Activated CD4-positive, alpha-beta T cell treated with anti-CD3 and anti-CD28 coated beads, Interleukin-2, amount 50 U/mL, for 48 hours (primary cell): ENCODE measurements at regions not wholly inside any gene's neighbourhood (a gene's known extent, or its start where the extent isn't known, plus 50 kb on each side); places are given as distances from the start of the nearest gene placed in this dataset.

Source experiments
- DNase-seq, 2 experiments: peaks; one replicate each; pipeline ENCODE4 v3.0.0-alpha.2; 2020

DNA sequence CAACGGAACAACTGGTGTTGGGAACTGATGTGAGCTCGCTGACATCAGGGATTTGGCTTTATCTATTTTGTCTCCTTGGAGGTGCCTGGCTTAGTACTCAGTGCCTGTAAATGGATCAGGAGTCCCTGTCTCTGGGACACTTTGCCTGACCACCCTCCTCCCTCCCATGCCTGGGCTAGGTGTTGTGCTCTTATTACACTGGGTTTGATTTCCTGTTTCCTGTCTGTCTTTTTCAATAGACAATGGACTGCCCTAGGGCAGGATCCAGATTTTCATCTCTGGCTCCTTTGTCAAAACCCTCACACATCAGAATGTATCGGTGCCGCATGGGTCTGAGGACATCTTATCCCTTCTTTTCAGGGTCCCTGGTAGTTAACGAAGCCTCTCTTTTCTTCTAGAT lies 223.6 kb upstream of the ASIC2 start:
- DNase-seq: no peak

- no peak for DNase-seq
Measured at GRCh38 chr17:33517746-33518145, 224.7 kb upstream of the ASIC2 start.

DNA sequence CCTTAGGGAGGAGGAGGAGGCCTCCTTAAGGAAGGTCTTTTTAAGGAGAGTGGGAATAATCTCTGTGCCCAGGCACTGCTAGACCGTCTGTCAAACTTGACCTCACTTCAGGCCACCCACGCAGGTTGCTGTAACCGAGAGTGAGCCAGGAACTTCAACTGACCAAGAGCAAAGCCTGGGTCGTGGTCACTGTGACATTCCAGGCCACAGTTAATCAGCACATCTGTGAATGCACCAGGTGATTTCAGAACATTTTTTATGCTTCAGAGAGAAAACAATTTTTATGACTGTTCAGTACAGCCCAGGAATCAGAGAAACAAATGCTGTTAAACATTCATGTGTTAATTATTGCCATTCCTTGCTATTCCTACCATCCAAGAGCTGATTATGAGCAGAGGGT lies 226.6 kb upstream of the ASIC2 start:
- no peak for DNase-seq

- DNase-seq: peak; percentile 58 to 66
Measured at GRCh38 chr17:33520426-33521330, 227.6 kb upstream of the ASIC2 start.

- peak; percentile 2 to 3 for DNase-seq
Measured at GRCh38 chr17:33521784-33522183, 228.7 kb upstream of the ASIC2 start.

GRCh38 chr17:33522623-33523022 lies 229.5 kb upstream of the ASIC2 start:
- DNase-seq: no peak

GRCh38 chr17:33523577-33523981 lies 230.5 kb upstream of the ASIC2 start:
- DNase-seq: no peak

GRCh38 chr17:33525186-33525585 lies 232.1 kb upstream of the ASIC2 start:
- DNase-seq: no peak

GRCh38 chr17:33526717-33527116 lies 233.6 kb upstream of the ASIC2 start:
- DNase-seq: no peak

- no peak for DNase-seq
Measured at GRCh38 chr17:33527290-33527689, 234.2 kb upstream of the ASIC2 start.

GRCh38 chr17:33528846-33529245 lies 235.8 kb upstream of the ASIC2 start:
- DNase-seq: no peak

GRCh38 chr17:33529816-33530215 lies 236.7 kb upstream of the ASIC2 start:
- DNase-seq: no peak

DNA sequence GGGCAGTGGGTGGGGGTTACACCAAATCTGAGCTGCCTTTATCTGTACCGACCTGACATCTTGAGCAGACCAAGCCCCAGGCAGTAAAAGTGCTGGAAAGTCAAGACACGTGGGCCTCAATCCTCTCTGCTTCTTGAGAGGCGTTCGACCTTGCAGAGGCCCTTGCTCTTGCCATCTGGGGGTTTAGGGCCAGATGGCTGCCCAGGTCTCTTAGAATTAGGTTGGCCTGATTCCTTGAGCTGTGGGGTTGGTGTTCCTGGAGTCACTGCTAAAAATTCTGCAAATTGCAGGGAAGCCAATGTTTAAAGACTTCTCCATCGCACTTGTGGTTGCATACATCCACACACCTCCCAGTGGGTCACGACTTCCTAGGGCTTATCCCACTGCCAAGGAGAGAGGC lies 238.2 kb upstream of the ASIC2 start:
- DNase-seq: no peak

DNA sequence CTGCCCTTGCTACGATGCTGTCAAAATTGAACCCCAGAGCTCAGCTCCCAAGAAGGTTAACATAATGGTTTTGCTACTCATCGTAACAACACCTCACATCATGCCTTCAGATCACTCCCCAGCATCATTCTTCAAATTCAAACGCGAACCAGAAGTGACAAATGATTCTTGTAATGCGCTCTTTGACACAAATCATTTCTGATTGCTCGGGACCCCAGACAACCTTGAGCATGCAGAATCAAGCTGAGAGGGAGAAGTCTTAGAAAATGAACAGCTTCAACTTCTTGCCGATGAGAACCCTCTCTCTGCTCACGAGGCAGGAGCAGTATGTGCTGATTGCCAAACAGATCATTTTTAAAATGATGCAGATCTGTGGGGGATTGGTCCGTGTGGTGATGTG lies 241.0 kb upstream of the ASIC2 start:
- no peak for DNase-seq

DNA sequence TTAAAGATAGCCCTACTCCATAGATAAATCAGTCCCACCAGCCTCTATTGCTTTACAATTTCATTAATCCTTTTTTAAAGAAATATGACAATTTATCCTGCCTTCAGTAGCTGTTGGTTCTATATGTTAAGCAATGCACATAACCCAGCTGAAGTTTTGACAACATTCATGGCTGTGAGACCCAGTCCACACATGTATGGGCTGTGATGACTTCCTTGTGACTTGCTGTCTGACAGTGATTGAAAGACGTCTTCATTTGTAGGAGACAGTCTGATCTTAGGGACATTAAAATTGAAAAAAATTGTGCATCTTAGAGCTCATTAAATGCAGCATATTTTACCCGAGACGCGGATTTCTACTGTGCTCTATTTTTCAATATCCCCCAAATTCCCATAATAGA lies 252.0 kb upstream of the ASIC2 start:
- DNase-seq: no peak

GRCh38 chr17:33550261-33550660 lies 257.2 kb upstream of the ASIC2 start:
- DNase-seq: no peak

GRCh38 chr17:33551075-33551474 lies 258.0 kb upstream of the ASIC2 start:
- DNase-seq: no peak

DNA sequence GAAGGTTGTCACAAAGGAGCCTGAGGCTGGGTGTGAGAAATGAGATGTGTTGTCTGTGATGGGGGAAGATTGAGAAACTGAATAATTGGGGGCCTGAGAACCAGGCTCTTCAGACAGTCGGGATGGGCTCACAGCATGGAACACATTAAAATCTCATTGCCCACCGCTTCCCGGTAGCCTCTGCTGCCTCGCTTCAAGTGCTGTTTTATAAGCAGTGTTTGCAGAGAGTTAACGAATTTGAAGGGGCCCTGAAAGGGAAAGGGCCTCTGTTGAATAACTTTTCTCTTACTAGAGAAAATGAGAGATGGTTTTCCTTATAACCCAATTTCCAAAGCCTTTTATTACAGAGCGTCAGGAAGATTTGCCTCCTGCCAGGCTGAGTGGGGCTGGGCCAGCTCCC lies 258.8 kb upstream of the ASIC2 start:
- no peak for DNase-seq

- no peak for DNase-seq
Measured at GRCh38 chr17:33560165-33560564, 267.1 kb upstream of the ASIC2 start.

DNA sequence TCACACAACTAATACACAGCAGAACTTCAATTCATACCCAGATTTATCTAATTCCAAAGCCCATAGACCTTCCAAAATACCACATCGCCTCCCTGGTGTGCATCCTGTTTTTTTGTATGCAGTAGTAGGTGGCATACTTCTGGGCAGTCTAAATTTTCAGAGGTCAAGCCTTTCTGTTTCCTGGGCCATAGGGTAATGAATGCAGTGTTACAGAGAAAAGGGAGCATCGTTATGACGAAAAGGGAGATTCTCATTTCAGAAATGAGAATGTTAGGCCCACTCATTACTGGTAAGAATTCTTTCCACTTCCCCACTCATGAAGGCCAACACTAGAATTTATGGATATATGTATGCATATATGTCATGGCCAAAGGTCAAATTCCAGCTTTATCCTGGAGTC lies 267.8 kb upstream of the ASIC2 start:
- no peak for DNase-seq

- no peak for DNase-seq
Measured at GRCh38 chr17:33561569-33562334, 268.7 kb upstream of the ASIC2 start.

GRCh38 chr17:33562792-33563191 lies 269.7 kb upstream of the ASIC2 start:
- no peak for DNase-seq

DNA sequence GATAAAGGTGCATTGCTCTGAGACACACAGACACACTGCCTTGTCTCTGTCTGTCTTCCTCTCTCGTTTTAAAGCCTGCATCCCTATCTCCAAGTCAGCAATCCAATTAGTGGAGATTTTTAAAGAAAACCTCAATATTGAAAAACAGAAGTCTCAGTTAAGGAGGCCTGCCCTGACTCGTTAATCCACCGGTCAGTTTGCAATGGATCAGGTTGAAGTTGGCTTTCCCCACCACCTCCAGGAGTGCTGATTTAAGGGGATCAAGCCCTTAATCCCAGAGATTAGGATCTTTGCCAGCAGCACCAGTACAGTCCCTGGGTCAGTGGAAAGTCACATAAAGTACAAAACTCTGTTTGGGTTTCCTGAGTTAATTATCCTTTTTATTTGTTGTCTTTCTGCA lies 271.1 kb upstream of the ASIC2 start:
- DNase-seq: no peak

DNA sequence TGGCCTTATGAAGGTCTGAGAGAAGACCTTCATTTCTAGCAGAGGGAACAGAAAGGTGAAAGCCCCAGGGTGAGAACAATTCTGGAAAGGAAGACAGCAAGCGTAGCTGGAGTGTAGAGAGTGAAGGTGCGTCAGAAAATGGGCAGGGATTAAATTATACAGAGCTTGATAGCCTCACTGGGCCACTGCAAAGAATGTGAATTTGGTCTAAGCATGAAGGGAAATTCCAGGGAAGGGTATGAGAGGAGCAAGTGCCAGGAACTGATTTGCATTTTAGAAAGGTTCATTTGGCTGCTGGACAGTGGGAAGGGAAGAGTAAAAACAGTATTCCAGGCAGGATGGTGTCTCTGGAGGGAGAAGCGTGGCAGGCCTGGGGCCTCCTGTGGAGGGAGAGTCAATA lies 274.1 kb upstream of the ASIC2 start:
- DNase-seq: no peak
